Gastroesophageal sphincter (tissue), 3 donors: ENCODE measurements at regions not wholly inside any gene's neighbourhood (a gene's known extent, or its start where the extent isn't known, plus 50 kb on each side); places are given as distances from the start of the nearest gene placed in this dataset.

Source experiments
- CTCF ChIP-seq, 4 experiments: fragments of 200-600 bp in 2 of 4; fragments of 450-650 bp in 2 of 4; sonication (generic) in 1 of 4; IDR thresholded peaks; one replicate each; pipeline ENCODE4 v1.5.1; 2017 to 2019; ENCODE audit warnings: antibody characterized with exemption in 4 of 4, mild to moderate bottlenecking in 2 of 4, moderate library complexity in 2 of 4
- POLR2A ChIP-seq, 2 donors: fragments of 450-650 bp; IDR thresholded peaks; one replicate each; pipeline ENCODE4 v1.6.1; 2017; ENCODE audit warnings: antibody characterized with exemption in 2 of 2, mild to moderate bottlenecking in 2 of 2, moderate library complexity in 1 of 2
- POLR2AphosphoS5 ChIP-seq: sonication (generic); formaldehyde crosslinking; IDR thresholded peaks from one replicate; pipeline ENCODE4 v1.6.1; 2017; ENCODE audit warnings: antibody characterized with exemption

- TF ChIP-seq CTCF (IDR thresholded peaks at IDR 0.05): no peak
- TF ChIP-seq POLR2A (IDR thresholded peaks at IDR 0.05): no peak
- no peak for TF ChIP-seq POLR2AphosphoS5
Measured at GRCh38 chr4:8682725-8683124, 90.2 kb downstream of the CPZ start.
